Activated naive CD8-positive, alpha-beta T cell treated with anti-CD3 and anti-CD28 coated beads, Interleukin-2, amount 10 ng/mL, durations not matched to agents 7 days and 5 days (primary cell): ENCODE measurements at regions not wholly inside any gene's neighbourhood (a gene's known extent, or its start where the extent isn't known, plus 50 kb on each side); places are given as distances from the start of the nearest gene placed in this dataset.
"Not testable (repeated sequence)": the region's sequence is repeated elsewhere in the genome, so short reads cannot be mapped to it uniquely, and the experiment has no call there.

Source experiments
- ATAC-seq: fragments of 150-1000 bp; cut with Tn5 transposase; one replicate; pipeline ENCODE4 v1.10.0; 2021; ENCODE audit warnings: low read depth, moderate library complexity
- POLR2A ChIA-PET: fragments of 350-600 bp; sonication (Branson Sonifier 250); formaldehyde crosslinking; loops from one replicate; lab custom pipeline; 2021; ENCODE audit warnings: antibody characterized with exemption; lab: Charles Lee
- DNase-seq: peaks from one replicate; pipeline ENCODE4 v3.0.0; 2021
- H3K27ac Mint-ChIP-seq: one replicate; pipeline ENCODE4 v1.8.0; 2022; ENCODE audit warnings: mild to moderate bottlenecking, mixed read lengths
- H3K27me3 Mint-ChIP-seq: one replicate; pipeline ENCODE4 v1.8.0; 2022; ENCODE audit warnings: mild to moderate bottlenecking, moderate library complexity, mixed read lengths
- H3K36me3 Mint-ChIP-seq: one replicate; pipeline ENCODE4 v1.8.0; 2021; ENCODE audit warnings: mild to moderate bottlenecking, mixed read lengths
- H3K4me1 Mint-ChIP-seq: one replicate; pipeline ENCODE4 v1.8.0; 2021; ENCODE audit warnings: mixed read lengths
- H3K4me3 Mint-ChIP-seq: one replicate; pipeline ENCODE4 v1.8.0; 2022; ENCODE audit warnings: mild to moderate bottlenecking, moderate library complexity, mixed read lengths
- H3K9me3 Mint-ChIP-seq: one replicate; pipeline ENCODE4 v1.8.0; 2021; ENCODE audit warnings: mixed read lengths

DNA sequence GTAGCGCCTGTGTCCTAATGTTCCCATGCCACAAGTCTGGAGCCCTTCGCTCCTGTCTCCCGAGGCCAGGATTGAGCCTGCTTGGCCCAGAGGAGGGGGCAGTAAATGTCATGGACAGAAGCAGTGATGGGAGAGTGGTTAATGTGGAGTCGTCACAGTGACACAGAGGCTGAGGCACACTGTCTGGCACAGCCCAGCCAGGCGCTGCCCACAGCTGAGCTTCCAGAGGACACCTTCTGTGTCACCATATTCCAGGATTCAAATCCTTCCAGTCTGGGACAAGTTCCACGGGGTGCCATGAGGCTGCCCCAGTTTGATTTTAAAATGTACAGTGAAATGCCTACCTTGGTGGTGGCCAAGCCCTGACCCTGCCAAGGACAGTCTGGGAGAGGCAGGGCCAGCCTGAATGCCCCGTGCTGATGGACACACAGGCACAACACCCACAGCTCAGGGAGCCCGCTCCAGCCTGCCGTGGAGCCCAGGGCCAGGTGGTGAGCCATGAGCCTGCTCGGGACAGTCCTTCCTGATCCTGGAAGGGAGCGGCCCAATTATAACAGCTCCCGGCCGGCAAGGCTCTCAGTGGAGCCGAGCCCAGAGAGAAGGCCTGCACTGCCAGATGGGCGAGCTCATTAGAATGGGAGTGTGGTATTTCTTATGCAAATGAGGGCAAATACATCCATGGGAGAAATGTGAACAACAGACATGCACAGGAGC lies 99.1 kb upstream of the RUFY1 start:
- H3K27ac Mint-ChIP-seq, result no peak overlapping the region
- H3K4me3 Mint-ChIP-seq, result no peak overlapping the region
- no peaks in the 10 kb centered on the region for H3K27me3 Mint-ChIP-seq
- DNase-seq (no peak), ATAC-seq (no peak)
- H3K36me3 Mint-ChIP-seq, result no peaks in the 10 kb centered on the region
- peaks cover 8% of the 10 kb centered on the region for H3K9me3 Mint-ChIP-seq
- POLR2A ChIA-PET, result no interaction called here
- no peaks in the 10 kb centered on the region for H3K4me1 Mint-ChIP-seq

DNA sequence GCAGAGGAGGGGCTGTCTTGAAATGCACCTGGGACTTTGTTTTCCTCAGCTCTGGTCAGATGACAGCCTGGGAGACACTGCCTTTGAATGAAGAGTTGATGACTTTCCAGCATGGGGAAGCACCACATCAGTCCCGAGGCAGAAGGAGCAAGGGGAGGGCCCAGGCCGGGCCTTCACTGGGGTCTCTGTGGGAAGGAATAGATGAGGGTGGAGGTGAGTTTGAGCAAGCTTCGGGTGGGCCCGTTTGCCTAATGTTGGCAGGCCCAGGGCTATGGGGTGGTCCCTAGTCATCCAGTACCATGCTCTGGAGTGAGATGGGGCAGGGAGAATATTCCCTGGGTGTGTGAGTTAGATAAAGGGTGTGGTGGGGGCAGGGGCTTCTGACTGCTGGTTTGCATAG lies 100.4 kb upstream of the RUFY1 start:
- H3K27ac Mint-ChIP-seq, H3K9me3 Mint-ChIP-seq, H3K27me3 Mint-ChIP-seq, ATAC-seq, H3K4me3 Mint-ChIP-seq, POLR2A ChIA-PET, H3K36me3 Mint-ChIP-seq, DNase-seq, H3K4me1 Mint-ChIP-seq: not testable (repeated sequence)

DNA sequence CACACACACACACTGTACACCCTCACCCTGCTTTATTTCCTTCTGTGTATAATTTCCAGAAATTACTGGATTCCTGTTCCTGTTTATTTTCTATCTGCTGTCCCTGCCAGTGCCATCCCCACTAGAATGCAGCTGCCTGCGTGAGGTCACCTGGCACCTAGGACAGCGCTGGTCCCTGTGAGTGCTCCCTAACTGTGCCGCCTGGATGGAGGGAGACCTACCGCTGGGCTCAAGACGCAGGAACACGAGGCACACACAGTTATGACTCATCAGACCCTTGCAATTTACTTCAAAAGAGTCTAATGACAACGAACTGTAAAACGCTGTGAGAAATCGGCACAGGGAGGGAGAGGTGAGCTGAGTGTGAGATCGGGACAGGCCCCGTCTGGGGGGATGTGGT lies 102.1 kb upstream of the RUFY1 start:
- POLR2A ChIA-PET, H3K4me1 Mint-ChIP-seq, DNase-seq, ATAC-seq, H3K27me3 Mint-ChIP-seq, H3K27ac Mint-ChIP-seq, H3K9me3 Mint-ChIP-seq, H3K4me3 Mint-ChIP-seq, H3K36me3 Mint-ChIP-seq: not testable (repeated sequence)

- POLR2A ChIA-PET, H3K4me3 Mint-ChIP-seq, DNase-seq: not testable (repeated sequence)
Observed at GRCh38 chr5:179442289-179442688, 97.0 kb upstream of the ADAMTS2 start.

DNA sequence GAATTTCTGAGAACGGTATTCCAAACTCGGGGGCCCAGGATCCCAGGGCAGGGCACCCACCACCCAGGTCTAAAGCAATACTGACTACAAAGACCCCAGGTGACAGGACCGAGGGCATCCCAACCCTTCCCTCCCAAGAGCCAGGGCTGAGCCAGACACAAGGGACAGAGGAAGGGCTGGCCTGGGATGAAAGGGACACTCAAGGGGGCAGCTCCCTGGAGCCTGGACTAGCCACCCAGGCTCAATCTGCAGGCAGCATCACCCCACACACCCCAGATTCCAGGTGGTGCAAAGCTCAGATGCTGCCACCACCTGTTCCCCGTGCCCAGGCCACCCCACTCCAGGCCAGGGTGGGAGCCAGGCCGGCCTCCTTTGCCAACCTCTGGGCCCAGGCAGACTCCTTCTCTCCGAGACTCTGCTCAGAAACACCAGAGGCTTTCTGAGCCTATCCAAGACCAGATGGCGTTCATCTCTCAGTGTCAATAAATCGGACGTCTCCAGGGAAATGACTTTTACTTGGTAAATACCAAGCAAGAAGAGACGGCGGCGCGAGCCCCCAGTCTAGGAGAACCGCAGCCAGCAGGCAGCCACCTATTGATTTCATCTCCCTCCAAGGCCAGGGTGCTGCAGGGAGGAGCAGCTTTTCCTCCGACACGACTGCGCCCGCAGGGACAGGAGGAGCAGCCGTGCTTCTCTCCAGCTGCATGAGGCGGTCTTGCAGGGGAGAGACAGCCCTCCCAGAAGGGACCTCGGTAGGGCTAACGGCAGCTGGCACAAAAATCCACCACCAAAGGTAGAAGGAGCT lies 94.1 kb upstream of the ADAMTS2 start:
- Mint-ChIP-seq H3K4me3 (no peak overlapping the region), H3K9me3 (peaks cover 5% of the 10 kb centered on the region), H3K36me3 (no peaks in the 10 kb centered on the region), H3K27ac (no peak overlapping the region), H3K27me3 (no peaks in the 10 kb centered on the region), H3K4me1 (no peaks in the 10 kb centered on the region)
- ATAC-seq, result no peak
- no peak for DNase-seq
- POLR2A ChIA-PET, result no interaction called here

More at GRCh38 chr5:179442289-179442688, 97.0 kb upstream of the ADAMTS2 start:
- H3K36me3 Mint-ChIP-seq, ATAC-seq, H3K9me3 Mint-ChIP-seq, H3K27ac Mint-ChIP-seq, H3K27me3 Mint-ChIP-seq, H3K4me1 Mint-ChIP-seq: not testable (repeated sequence)

DNA sequence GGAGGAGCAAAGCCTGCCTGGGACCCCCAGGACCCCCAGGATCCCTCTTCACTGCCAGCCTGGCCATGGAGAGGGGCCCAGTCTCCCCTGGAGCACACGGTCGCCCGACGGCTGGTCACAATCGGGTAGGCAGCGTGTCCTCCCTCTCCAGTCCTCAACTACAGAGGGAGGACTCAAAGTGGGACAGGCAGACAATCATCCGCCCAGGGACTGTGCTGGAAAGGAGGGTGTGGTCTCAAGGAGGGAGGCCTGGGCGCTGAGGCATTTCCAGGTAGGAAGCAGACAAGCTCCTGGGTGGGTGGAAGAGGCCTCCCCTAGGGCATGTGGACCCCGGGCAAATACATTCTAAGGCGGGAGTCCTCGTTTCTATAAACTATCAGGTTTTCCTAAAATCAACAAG lies 93.2 kb upstream of the ADAMTS2 start:
- POLR2A ChIA-PET, result no interaction called here
- ATAC-seq (no peak), DNase-seq (no peak)
- H3K9me3 Mint-ChIP-seq, result peaks cover 5% of the 10 kb centered on the region
- no peaks in the 10 kb centered on the region for H3K27me3 Mint-ChIP-seq
- no peak overlapping the region for H3K27ac Mint-ChIP-seq
- H3K4me1 Mint-ChIP-seq, result no peaks in the 10 kb centered on the region
- no peaks in the 10 kb centered on the region for H3K36me3 Mint-ChIP-seq
- no peak overlapping the region for H3K4me3 Mint-ChIP-seq

- H3K4me1 Mint-ChIP-seq, result no peaks in the 10 kb centered on the region
Observed at GRCh38 chr5:179438011-179438441, 92.8 kb upstream of the ADAMTS2 start.

GRCh38 chr5:179437341-179438001 lies 92.2 kb upstream of the ADAMTS2 start:
- peaks cover 5% of the 10 kb centered on the region for H3K9me3 Mint-ChIP-seq
- no peak overlapping the region for H3K4me3 Mint-ChIP-seq
- H3K27me3 Mint-ChIP-seq, result no peaks in the 10 kb centered on the region
- POLR2A ChIA-PET, result no interaction called here
- ATAC-seq (no peak), DNase-seq (no peak)
- no peaks in the 10 kb centered on the region for H3K4me1 Mint-ChIP-seq
- H3K27ac Mint-ChIP-seq, result no peak overlapping the region
- no peaks in the 10 kb centered on the region for H3K36me3 Mint-ChIP-seq

More at GRCh38 chr5:179438011-179438441, 92.8 kb upstream of the ADAMTS2 start:
- H3K27ac Mint-ChIP-seq, result no peak overlapping the region
- POLR2A ChIA-PET, result no interaction called here
- peaks cover 5% of the 10 kb centered on the region for H3K9me3 Mint-ChIP-seq
- H3K4me3 Mint-ChIP-seq, result no peak overlapping the region
- DNase-seq (no peak), ATAC-seq (no peak)
- no peaks in the 10 kb centered on the region for H3K36me3 Mint-ChIP-seq
- H3K27me3 Mint-ChIP-seq, result no peaks in the 10 kb centered on the region

GRCh38 chr5:179436321-179437122 lies 91.3 kb upstream of the ADAMTS2 start:
- no peaks in the 10 kb centered on the region for H3K9me3 Mint-ChIP-seq
- POLR2A ChIA-PET, result no interaction called here
- no peak overlapping the region for H3K4me3 Mint-ChIP-seq
- DNase-seq (no peak), ATAC-seq (no peak)
- H3K27me3 Mint-ChIP-seq, result no peaks in the 10 kb centered on the region
- H3K36me3 Mint-ChIP-seq, result no peaks in the 10 kb centered on the region
- H3K4me1 Mint-ChIP-seq, result no peaks in the 10 kb centered on the region
- no peak overlapping the region for H3K27ac Mint-ChIP-seq

GRCh38 chr5:179435731-179436315 lies 90.6 kb upstream of the ADAMTS2 start:
- DNase-seq, result no peak
- H3K36me3 Mint-ChIP-seq, result no peaks in the 10 kb centered on the region
- H3K4me1 Mint-ChIP-seq, result no peaks in the 10 kb centered on the region
- no peak for ATAC-seq
- H3K27me3 Mint-ChIP-seq, result no peaks in the 10 kb centered on the region
- H3K27ac Mint-ChIP-seq, result no peak overlapping the region
- H3K9me3 Mint-ChIP-seq, result no peaks in the 10 kb centered on the region
- no peak overlapping the region for H3K4me3 Mint-ChIP-seq
- POLR2A ChIA-PET, result no interaction called here

- ATAC-seq, result no peak
- POLR2A ChIA-PET, result no interaction called here
- no peak overlapping the region for H3K27ac Mint-ChIP-seq
Observed at GRCh38 chr5:179435181-179435580, 89.9 kb upstream of the ADAMTS2 start.

GRCh38 chr5:179432547-179432946 lies 87.3 kb upstream of the ADAMTS2 start:
- ATAC-seq (no peak), DNase-seq (no peak)
- POLR2A ChIA-PET, result no interaction called here
- Mint-ChIP-seq H3K4me1 (no peaks in the 10 kb centered on the region), H3K27me3 (no peaks in the 10 kb centered on the region), H3K9me3 (no peaks in the 10 kb centered on the region), H3K36me3 (no peaks in the 10 kb centered on the region), H3K4me3 (no peak overlapping the region), H3K27ac (no peak overlapping the region)

More at GRCh38 chr5:179435181-179435580, 89.9 kb upstream of the ADAMTS2 start:
- DNase-seq, result no peak
- no peaks in the 10 kb centered on the region for H3K9me3 Mint-ChIP-seq
- no peaks in the 10 kb centered on the region for H3K36me3 Mint-ChIP-seq
- no peaks in the 10 kb centered on the region for H3K4me1 Mint-ChIP-seq
- no peaks in the 10 kb centered on the region for H3K27me3 Mint-ChIP-seq
- no peak overlapping the region for H3K4me3 Mint-ChIP-seq
